ENCODE measurements at regions not wholly inside any gene's neighbourhood (a gene's known extent, or its start where the extent isn't known, plus 50 kb on each side); places are given as distances from the start of the nearest gene placed in this dataset.

GRCh38 chr7:136076954-136077353 lies 99.8 kb upstream of the MTPN start:
- TF ChIP-seq CTCF (IDR thresholded peaks at IDR 0.05; ENCODE audit: low read depth, low read length) (no peak), MAX (IDR thresholded peaks at IDR 0.05; ENCODE audit: low read depth, low read length) (no peak)

Data from NB4 (cell line).